RWPE1 (cell line): ENCODE measurements at regions not wholly inside any gene's neighbourhood (a gene's known extent, or its start where the extent isn't known, plus 50 kb on each side); places are given as distances from the start of the nearest gene placed in this dataset.

Experiments used
- CTCF ChIA-PET: fragments of 350-600 bp; sonication (Branson Sonifier 250); formaldehyde crosslinking; extraction: SDS; loops from one replicate; lab custom pipeline; 2021; lab: Yijun Ruan, JAX
- POLR2A ChIA-PET: fragments of 400-600 bp; formaldehyde crosslinking; extraction: SDS; loops from one replicate; lab custom pipeline; 2020; ENCODE audit warnings: antibody characterized with exemption; ENCODE audit not compliant: low non-redundant PET; lab: Yijun Ruan, JAX
- DNase-seq: peaks from one replicate; pipeline ENCODE4 v3.0.0; 2012; ENCODE audit warnings: low spot score
- H3K27ac ChIP-seq: fragments of 450-650 bp; 2 replicates; pipeline ENCODE4 v1.5.1; 2017
- TF ChIP-seq, protein P1 (sequence below): fragments of 450-650 bp; conservative IDR thresholded peaks from 2 replicates; pipeline ENCODE4 v1.5.1; 2017; ENCODE audit warnings: low read depth, mild to moderate bottlenecking

DNA sequence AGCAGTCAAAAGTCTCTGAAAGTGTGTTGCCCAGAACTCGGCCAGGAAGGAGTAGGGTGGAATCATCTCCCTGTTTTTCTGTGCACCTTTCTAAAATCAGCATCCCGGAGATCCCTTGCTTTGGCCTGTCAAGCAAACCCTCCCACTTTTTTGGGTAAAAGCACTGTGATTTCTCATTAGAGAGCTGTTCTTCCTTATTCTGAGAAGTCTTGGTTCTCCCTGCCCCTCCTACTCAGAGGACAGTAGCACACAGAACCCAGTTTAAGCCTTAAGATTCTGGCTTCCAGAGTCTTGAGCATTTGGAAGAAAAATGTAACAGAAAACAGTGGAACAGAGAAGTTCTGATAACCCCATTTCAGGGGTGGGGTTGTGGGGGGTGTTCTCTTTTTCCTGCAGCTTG lies 52.6 kb upstream of the KATNAL1 start:
- no peak for DNase-seq
- TF ChIP-seq, protein P1, sequence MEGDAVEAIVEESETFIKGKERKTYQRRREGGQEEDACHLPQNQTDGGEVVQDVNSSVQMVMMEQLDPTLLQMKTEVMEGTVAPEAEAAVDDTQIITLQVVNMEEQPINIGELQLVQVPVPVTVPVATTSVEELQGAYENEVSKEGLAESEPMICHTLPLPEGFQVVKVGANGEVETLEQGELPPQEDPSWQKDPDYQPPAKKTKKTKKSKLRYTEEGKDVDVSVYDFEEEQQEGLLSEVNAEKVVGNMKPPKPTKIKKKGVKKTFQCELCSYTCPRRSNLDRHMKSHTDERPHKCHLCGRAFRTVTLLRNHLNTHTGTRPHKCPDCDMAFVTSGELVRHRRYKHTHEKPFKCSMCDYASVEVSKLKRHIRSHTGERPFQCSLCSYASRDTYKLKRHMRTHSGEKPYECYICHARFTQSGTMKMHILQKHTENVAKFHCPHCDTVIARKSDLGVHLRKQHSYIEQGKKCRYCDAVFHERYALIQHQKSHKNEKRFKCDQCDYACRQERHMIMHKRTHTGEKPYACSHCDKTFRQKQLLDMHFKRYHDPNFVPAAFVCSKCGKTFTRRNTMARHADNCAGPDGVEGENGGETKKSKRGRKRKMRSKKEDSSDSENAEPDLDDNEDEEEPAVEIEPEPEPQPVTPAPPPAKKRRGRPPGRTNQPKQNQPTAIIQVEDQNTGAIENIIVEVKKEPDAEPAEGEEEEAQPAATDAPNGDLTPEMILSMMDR: no peak
- ChIA-PET POLR2A (interaction anchor here (0.6 kb wide), 1 partner anchor 14 kb away, joined by 7 read pairs; no protein-coding TSS in a partner anchor), CTCF (interaction anchor here (1.0 kb wide), 2 partner anchors 10 to 19 kb away, joined by 3 read pairs; no protein-coding TSS in a partner anchor)
- H3K27ac ChIP-seq: no peak overlapping the region

DNA sequence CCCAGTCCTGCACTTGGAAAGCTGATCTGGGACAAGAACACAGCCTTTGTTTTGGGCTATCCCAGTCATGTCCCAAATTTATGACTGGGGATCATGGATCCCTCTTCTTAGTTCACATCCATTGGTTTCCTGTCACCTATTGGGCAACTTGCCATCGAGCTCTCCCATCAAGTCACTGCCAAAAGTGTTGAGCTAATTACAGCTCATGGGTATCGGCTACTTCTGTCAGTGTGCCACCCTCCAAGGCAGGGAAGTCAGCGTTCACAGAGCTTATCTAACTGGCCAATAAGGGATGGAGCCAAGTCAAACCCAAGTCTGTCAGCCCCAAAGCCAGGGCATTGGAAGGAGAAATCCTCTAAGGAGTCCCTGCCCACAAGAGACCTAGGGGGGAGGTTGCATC lies 53.2 kb upstream of the KATNAL1 start:
- no peak overlapping the region for H3K27ac ChIP-seq
- ChIA-PET CTCF (interaction anchor here (0.6 to 1.0 kb wide), 3 partner anchors 8 to 19 kb away, joined by 3 read pairs; no protein-coding TSS in a partner anchor), POLR2A (no interaction called here)
- TF ChIP-seq, protein P1: no peak
- DNase-seq: no peak

DNA sequence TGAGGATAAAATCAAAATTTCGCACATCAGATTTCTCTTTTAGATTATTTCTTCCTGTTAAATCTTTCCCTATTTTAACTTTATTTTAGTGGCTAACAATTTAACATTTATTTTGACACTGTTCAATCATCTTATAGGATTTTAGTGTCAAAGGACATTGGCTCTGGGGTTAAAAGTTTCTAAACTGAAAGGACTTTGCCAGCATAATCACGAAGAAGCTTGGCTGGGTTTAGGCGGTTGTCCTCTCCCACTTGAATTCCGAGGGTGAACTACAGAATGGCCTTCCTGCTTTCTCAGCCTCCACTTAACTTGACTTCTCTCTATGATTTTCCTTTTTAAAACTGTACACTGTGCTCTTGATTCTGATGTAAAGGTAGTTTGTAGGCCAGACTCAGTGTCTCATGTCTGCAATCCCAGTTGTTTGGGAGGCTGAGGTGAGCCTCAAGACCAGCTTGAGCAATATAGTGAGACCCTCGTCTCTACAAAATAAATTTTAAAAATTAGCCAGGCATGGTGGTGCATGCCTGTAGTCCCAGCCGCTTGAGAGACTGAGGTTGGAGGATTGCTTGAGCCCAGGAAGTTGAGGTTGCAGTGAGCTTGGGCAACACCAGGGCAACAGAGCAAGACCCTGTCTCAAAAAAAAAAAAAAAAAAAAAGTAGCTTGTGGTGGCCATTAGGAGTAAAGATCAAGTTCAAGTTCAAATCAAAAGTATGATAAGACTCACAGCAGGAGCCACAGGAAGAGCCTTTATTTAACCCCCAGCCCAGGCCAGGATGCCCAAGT lies 54.8 kb upstream of the KATNAL1 start:
- no peak for DNase-seq
- TF ChIP-seq, protein P1: no peak
- ChIA-PET CTCF (no interaction called here), POLR2A (no interaction called here)
- H3K27ac ChIP-seq: no peak overlapping the region

DNA sequence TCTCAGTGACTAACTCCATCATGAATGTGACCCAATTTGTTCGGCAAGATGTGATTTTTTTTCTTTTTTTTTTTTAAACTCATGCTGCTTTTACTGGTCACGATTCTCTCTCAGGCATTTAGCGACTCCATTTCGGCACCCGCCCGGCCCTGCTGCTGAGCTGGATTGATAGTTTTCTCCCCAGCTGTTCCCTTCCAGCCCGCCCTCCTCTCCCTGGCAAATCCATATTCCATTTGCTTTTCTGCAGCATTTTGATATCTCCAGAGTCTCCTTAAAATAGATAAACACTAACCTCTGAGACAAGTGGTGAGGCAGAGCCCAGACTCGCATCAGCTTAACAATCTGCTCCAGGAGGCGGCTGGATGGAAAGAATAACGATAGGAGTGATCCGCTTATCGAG lies 55.5 kb upstream of the KATNAL1 start:
- TF ChIP-seq, protein P1: no peak
- H3K27ac ChIP-seq: no peak overlapping the region
- CTCF ChIA-PET: no interaction called here
- no peak for DNase-seq
- POLR2A ChIA-PET: no interaction called here

DNA sequence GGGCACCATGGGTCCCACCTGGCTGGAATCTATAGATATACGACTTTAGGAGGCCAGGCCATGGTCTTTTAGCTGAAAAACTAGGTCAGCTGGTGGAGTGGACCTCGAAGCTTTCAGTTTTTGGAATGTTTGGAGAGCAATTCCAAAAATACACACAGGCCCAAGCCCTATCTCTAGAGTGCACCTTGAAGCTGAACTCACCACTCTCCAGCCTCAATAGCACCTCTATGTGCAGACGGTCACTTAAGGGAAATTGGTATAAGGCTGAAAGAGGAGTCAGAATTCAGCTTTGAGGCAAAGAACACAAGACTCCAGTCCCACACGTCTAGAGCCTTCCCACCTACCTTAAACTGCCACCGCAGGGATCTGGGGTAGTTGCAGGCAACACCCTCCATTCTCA lies 56.4 kb upstream of the KATNAL1 start:
- ChIA-PET POLR2A (no interaction called here), CTCF (no interaction called here)
- no peak overlapping the region for H3K27ac ChIP-seq
- DNase-seq: no peak
- TF ChIP-seq, protein P1: no peak

DNA sequence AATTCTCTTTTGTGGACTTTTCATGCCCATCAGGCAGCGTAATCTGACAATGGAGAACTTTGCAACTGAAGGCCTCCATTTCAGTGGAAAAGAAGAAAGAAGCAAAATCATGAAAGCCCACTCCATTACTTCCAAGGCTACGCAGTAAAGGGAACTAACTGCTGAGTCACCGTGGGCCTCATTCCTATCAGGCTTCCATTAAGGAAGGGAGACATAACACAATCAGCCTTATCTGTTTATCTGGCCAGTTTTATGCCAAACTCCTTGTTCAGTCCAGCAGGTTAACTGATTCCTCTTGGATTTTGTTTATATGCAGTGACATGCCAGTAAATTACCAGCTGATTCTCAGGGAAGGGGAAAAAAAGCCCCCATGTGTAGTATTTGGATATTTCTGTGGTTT lies 56.8 kb upstream of the KATNAL1 start:
- DNase-seq: no peak
- TF ChIP-seq, protein P1: no peak
- CTCF ChIA-PET: no interaction called here
- POLR2A ChIA-PET: no interaction called here
- no peak overlapping the region for H3K27ac ChIP-seq
